Right renal cortex interstitium (tissue), 3 donors: ENCODE measurements at regions not wholly inside any gene's neighbourhood (a gene's known extent, or its start where the extent isn't known, plus 50 kb on each side); places are given as distances from the start of the nearest gene placed in this dataset.

Experiments used
- DNase-seq, 3 donors: peaks; one replicate each; pipeline ENCODE4 v3.0.0-alpha.2; 2013; ENCODE audit warnings: low read depth in 3 of 3, low spot score in 2 of 3

DNA sequence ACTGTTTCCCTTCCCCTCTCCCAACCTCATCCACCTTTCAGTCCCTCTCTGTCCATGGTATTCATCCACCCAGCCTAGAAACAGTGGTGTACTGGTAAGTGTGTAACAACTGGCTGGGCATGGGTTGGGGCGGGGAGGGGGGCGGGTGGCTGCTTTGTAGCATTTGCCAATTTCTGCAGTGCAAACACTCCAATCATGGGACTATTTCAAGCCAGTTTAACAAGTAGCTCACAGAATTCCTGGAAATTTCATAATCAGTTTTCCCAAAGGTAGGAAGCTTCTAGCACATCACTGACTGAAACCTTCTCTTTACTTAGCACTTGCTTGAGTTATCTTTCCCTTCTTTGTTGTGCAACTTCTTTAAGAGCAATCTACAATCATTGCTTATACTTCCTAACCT is 100.8 kb upstream of the WASF3 start:
- DNase-seq: no peak

- DNase-seq: no peak
Measured at GRCh38 chr13:26457212-26457611, 100.3 kb upstream of the WASF3 start.

GRCh38 chr13:26458196-26458749 is 99.2 kb upstream of the WASF3 start:
- DNase-seq: no peak

- no peak for DNase-seq
Measured at GRCh38 chr13:26459276-26460131, 98.0 kb upstream of the WASF3 start.

- no peak for DNase-seq
Measured at GRCh38 chr13:26460648-26461047, 96.8 kb upstream of the WASF3 start.

DNA sequence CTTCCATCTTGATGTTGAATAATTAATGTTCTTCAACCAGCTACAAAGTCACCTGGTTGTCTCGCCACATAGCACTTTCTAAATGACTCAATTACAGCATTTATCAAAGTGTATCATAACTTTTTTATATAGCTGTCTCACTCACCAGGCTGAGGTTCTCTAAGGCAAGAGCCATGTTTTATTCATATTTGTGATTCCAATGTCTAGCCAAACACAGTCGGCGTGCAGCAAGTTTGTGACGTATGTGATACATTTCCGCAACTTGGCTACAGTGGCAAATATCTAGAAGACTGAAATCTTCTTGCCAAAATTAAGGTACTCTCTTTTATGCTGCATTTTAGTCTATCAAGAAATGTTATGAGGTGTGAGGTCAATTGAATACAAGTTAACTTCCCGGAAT is 94.2 kb upstream of the WASF3 start:
- no peak for DNase-seq

DNA sequence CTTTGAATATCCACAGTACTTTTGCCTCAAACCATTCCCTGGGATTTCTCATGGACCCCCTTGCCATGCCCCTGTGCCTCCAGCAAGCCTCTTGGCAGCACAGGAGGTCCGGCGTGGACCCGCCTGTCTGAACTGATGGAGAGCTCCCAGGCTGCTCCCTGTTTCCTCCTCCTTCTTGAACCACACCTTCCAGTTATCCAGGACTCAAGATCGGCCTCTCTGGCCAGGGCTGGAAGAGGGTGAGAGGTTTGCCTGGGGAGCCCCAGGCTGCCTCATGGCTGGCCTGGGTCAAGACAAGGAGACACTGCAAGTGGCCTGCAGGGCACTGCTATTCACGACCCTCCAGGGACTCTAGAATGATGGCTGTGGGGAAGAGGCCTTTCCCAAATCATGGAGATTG is 93.6 kb upstream of the WASF3 start:
- DNase-seq: no peak

DNA sequence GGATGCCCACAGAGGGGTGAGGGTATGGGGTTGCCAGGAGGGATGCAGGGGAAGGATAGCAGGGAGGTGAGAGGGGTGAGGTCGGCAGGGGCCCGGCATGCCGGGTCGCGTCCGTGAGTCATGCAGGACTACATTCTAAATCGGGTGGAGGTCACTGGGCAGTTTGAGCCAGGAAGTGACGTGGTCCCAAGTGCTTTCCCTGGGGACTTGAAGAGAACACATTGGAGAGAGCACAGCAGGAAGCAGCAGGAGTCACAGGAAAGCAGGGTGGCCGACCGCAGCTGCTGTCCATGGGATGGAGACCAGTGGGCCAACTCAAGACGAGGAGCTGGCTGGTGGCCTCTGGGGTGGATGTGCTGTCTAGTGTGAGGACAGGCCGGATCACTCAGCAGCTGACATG is 92.0 kb upstream of the WASF3 start:
- DNase-seq: no peak

DNA sequence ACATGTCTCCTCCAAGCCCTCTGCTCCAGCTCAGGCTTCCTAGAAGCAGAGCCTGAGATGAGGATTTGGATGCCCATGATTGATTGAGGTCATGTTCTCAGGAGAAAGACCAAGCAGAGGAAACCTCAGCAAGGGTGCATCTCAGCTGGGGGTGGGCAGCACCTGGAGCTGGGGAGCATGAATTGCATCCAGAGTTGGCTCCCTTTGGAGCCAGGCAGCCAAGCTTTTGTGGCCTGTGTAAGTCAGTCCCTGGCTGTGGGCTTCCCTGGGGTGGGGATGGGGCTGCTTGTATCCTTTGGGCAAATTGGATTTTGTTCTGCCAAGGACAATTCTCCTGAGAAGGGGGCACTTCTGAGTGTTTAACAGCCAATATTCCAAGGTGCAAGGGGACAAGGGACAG is 91.5 kb upstream of the WASF3 start:
- DNase-seq: no peak

DNA sequence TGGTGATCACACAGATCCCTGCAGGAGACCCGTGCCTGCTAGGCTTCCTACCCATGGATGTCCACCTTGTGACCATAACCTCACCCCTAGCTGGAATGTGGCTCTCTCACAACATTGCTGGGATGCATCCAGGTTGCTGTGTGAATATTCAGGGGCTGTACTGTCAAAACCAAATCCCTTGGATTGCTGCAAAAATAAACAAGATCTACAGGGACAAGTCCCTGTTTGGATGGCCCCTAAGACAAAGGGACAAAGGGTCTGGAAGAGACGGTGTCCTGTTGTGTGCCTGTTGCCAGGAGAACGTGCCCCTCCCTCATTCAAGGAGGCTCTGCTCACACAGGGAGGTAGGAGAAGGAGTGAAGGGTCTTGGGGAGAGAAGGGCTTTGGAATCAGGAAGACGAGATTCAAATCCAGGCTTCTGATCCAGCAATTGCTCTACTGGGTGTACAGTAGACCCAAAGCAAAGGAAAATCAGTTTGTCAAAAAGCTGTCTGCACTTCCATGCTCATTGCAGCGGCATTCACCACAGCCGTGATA is 89.2 kb upstream of the WASF3 start:
- DNase-seq: no peak

- no peak for DNase-seq
Measured at GRCh38 chr13:26469602-26470001, 87.9 kb upstream of the WASF3 start.

- DNase-seq: no peak
Measured at GRCh38 chr13:26471807-26472206, 85.7 kb upstream of the WASF3 start.

GRCh38 chr13:26473571-26474230 is 83.8 kb upstream of the WASF3 start:
- DNase-seq: no peak

DNA sequence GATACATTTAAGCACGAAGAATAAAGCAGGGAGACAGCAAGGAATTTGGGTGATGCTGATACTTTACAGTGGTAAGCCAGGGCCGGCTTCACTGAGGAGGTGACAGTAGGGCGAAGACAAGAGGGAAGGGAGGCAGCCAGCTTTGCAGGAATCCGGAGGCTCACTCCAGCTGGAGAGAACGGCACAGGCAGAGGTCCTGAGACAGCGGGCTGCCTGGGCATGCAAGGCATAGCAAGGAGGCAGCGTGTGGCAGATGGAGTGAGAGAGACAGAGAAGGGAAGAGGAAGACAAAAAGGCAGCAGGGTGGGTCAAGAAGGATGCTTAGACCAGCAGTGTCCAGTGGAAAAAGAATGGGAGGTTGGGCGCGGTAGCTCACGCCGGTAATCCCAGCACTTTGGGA is 83.2 kb upstream of the WASF3 start:
- no peak for DNase-seq

DNA sequence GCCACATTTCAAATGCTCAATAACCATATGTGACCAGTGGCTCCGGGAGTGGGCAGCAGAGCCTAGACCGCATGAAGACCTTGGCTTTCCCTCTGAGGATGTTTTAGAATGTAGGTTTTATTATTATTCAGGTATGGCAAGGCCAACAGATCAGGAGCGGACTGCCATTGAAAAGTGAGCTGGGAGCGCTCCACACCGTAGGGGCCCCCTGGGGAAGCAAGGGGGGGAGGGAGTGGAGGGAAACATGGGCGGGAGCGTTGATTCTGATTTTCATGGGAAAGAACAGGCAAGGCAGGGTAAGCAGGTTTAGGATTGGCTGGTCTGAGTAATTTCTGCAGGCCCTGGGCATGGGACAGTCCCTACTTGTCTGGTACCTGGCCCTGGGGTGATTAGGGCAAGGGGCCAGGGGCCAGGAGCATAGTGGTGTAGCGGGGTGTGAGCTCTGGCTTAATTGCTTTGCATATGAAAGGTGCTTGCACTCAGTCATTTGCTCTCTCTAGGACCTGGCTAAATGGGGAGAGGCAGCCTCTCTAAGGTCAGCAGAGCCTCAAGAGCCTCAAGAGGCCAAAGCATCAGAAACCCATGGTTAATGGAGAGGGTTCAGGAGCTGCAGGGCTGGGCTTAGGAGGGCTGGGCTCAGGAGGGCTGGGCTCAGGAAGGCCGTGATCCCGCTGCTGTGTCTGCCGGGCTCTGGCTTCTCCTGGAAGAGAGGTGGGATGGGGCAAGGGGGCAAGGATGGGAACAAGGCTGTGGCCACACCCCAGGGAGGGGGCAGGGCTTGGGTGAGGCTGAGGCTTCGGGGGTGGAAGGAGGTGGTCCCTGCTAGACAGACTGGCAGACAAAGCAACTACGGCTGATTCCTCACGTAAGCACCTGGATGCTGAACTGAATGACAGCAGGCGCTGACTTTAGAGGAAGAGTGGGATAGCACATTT is 82.0 kb upstream of the WASF3 start:
- DNase-seq: no peak

DNA sequence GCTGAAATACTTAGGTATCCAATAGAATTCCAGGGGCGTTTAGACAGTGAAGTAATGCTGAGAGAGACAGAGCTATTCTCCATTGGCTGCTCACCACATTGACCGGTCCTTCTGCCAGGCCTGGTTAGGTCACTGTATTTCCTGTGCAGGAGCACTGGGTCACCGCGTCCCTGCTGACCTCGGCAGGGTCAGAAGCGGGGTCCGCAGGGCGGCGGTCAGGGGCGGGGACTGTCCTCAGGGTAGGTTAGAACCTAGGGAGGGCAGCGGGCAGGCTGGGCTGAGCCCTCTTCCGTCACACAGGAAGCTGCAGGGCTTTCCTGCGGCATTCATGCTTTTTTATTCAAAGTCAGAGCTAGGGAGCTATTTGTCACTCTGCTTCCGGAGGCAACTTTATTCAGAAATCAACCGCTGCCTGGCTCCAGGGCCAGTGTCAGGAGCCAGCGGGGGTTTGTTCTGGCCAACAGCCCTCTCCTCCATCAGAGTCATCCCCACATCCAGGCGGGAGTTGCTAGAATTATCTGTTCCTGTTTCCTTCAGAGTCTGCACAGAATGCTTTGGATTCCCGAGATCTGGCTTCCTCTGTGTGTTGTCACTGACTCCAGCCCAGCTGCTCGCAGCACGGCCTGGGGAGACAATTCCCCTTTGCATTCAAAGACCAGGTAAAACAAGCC is 81.2 kb upstream of the WASF3 start:
- no peak for DNase-seq

DNA sequence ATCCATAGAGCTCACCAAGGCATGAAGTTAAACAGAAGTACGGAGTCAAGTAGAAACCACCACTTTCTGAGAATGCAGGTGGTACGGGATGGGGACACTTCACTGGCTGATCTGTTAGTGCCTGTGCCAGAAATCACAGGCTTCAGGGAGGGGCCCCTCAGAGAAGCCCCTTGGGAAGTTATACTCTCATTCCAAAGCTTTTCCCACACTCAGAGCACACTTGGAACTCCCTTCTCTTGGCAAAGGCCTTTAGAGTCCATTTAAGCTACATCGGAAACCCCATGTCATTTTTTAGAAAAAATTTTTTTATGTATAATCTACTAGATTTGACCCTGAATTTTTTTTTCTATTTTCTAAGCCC is 80.7 kb upstream of the WASF3 start:
- DNase-seq: no peak

DNA sequence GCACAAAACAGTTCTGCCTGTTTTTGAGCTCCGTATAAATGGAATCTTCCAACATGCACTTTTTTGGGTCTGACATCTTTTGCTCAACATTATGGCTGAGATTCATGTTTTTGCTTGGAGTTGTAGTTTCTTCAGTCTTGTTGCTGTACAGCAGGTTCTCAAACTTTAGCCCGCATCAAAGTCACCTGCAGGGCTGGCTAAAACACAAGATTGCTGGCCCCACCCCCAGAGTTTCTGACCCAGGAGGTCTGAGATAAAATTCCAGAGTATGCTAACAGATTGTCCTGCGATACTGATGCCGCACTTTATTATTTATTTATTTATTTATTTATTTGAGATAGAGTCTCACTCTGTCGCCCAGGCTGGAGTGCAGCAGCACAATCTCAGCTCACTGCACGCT is 79.8 kb upstream of the WASF3 start:
- no peak for DNase-seq

DNA sequence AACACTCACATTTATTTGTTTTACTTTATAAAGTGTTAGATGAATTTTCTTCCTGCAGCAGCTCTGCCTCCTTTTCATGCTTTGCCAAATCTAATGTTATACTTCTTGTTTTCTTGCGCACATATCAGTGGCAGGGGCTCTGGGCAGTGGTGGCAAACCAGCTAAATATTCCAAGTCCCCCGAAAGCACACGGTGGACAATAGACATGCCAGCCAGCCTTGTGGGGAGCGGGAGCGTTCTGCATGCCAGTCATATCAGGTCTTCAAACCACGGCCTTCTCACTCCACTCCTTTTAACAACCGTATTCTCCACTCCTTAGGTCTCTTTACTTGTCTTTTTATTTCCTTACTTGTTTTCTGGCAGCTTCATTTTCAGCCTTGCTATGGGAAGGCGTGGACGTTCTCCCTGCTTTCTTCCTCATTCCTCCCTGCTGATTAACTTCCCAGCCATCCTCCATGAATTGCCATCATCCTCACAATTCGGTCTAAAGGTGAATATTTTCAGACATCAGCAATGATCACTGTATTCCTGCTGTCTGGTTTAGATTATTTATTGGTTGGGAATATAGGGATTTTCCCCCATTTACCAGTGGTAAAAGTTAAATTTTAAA is 77.1 kb upstream of the WASF3 start:
- no peak for DNase-seq
